Ishikawa (cell line): ENCODE measurements at regions not wholly inside any gene's neighbourhood (a gene's known extent, or its start where the extent isn't known, plus 50 kb on each side); places are given as distances from the start of the nearest gene placed in this dataset.

ENCODE experiments used
- CEBPB ChIP-seq: IDR thresholded peaks from 2 replicates; pipeline ENCODE4 v1.6.1; 2012
- CREB1 ChIP-seq: IDR thresholded peaks from 2 replicates; pipeline ENCODE4 v1.6.1; 2012; ENCODE audit warnings: low read depth
- EGR1 ChIP-seq: IDR thresholded peaks from 2 replicates; pipeline ENCODE4 v1.6.1; 2012
- EP300 ChIP-seq: IDR thresholded peaks from 2 replicates; pipeline ENCODE4 v1.6.1; 2012; ENCODE audit warnings: borderline replicate concordance
- FOXM1 ChIP-seq: IDR thresholded peaks from 2 replicates; pipeline ENCODE4 v1.6.1; 2012; ENCODE audit warnings: low read depth, borderline replicate concordance
- MAX ChIP-seq: IDR thresholded peaks from 2 replicates; pipeline ENCODE4 v1.6.1; 2012
- NFIC ChIP-seq: IDR thresholded peaks from 2 replicates; pipeline ENCODE4 v1.6.1; 2012
- RAD21 ChIP-seq: IDR thresholded peaks from 2 replicates; pipeline ENCODE4 v1.6.1; 2012; ENCODE audit warnings: low read depth
- TAF1 ChIP-seq: IDR thresholded peaks from 2 replicates; pipeline ENCODE4 v1.6.1; 2012; ENCODE audit warnings: low read depth, mild to moderate bottlenecking
- TCF12 ChIP-seq: IDR thresholded peaks from 2 replicates; pipeline ENCODE4 v1.6.1; 2012; ENCODE audit warnings: low read depth
- TEAD4 ChIP-seq: IDR thresholded peaks from 2 replicates; pipeline ENCODE4 v1.6.1; 2012
- USF1 ChIP-seq: IDR thresholded peaks from 2 replicates; pipeline ENCODE4 v1.6.1; 2012
- YY1 ChIP-seq: IDR thresholded peaks from 2 replicates; pipeline ENCODE4 v1.6.1; 2012; ENCODE audit warnings: low read depth
- ZBTB7A ChIP-seq: IDR thresholded peaks from 2 replicates; pipeline ENCODE4 v1.6.1; 2012; ENCODE audit warnings: low read depth
- TF ChIP-seq, protein P1 (sequence below): IDR thresholded peaks from 2 replicates; pipeline ENCODE4 v1.6.1; 2012; ENCODE audit warnings: low read depth, mild to moderate bottlenecking

GRCh38 chr5:40071870-40072269, 607.8 kb upstream of the PTGER4 start:
- TF ChIP-seq NFIC = no peak
- TF ChIP-seq, protein P1, sequence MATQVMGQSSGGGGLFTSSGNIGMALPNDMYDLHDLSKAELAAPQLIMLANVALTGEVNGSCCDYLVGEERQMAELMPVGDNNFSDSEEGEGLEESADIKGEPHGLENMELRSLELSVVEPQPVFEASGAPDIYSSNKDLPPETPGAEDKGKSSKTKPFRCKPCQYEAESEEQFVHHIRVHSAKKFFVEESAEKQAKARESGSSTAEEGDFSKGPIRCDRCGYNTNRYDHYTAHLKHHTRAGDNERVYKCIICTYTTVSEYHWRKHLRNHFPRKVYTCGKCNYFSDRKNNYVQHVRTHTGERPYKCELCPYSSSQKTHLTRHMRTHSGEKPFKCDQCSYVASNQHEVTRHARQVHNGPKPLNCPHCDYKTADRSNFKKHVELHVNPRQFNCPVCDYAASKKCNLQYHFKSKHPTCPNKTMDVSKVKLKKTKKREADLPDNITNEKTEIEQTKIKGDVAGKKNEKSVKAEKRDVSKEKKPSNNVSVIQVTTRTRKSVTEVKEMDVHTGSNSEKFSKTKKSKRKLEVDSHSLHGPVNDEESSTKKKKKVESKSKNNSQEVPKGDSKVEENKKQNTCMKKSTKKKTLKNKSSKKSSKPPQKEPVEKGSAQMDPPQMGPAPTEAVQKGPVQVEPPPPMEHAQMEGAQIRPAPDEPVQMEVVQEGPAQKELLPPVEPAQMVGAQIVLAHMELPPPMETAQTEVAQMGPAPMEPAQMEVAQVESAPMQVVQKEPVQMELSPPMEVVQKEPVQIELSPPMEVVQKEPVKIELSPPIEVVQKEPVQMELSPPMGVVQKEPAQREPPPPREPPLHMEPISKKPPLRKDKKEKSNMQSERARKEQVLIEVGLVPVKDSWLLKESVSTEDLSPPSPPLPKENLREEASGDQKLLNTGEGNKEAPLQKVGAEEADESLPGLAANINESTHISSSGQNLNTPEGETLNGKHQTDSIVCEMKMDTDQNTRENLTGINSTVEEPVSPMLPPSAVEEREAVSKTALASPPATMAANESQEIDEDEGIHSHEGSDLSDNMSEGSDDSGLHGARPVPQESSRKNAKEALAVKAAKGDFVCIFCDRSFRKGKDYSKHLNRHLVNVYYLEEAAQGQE = no peak
- no peak for TF ChIP-seq CEBPB
- no peak for TF ChIP-seq EP300
- TF ChIP-seq RAD21 = no peak
- TF ChIP-seq TEAD4 = no peak
- TF ChIP-seq TCF12 = no peak
- TF ChIP-seq CREB1 = no peak
- TF ChIP-seq ZBTB7A = no peak
- TF ChIP-seq YY1 = no peak
- TF ChIP-seq TAF1 = no peak

DNA sequence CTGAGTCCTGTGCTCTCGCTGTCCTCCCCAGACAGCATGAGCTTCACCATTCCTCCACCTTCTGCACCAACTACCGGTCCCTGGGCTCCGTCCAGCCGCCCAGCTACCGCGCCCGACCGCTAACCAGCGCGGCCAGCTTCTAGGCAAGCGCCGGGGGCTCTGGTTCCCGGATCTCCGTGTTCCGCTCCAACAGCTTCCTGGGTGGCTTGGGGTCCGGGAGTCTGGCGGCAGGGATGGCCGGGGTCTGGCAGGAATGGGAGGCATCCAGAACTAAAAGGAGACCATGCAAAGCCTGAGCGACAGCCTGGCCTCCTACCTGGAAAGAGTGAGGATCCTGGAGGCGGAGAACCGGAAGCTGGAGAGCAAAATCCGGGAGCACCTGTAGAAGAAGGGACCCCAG, 613.1 kb upstream of the PTGER4 start:
- TF ChIP-seq TAF1 (no peak), ZBTB7A (no peak)

GRCh38 chr5:40052808-40053207, 626.9 kb upstream of the PTGER4 start:
- no peak for TF ChIP-seq TEAD4
- no peak for TF ChIP-seq FOXM1
- TF ChIP-seq USF1 = no peak
- TF ChIP-seq EGR1 = no peak
- no peak for TF ChIP-seq TCF12
- TF ChIP-seq, protein P1 = no peak
- no peak for TF ChIP-seq NFIC
- TF ChIP-seq YY1 = no peak
- TF ChIP-seq ZBTB7A = no peak
- TF ChIP-seq TAF1 = no peak
- no peak for TF ChIP-seq CREB1
- no peak for TF ChIP-seq CEBPB
- no peak for TF ChIP-seq RAD21
- TF ChIP-seq MAX = no peak
- TF ChIP-seq EP300 = no peak

DNA sequence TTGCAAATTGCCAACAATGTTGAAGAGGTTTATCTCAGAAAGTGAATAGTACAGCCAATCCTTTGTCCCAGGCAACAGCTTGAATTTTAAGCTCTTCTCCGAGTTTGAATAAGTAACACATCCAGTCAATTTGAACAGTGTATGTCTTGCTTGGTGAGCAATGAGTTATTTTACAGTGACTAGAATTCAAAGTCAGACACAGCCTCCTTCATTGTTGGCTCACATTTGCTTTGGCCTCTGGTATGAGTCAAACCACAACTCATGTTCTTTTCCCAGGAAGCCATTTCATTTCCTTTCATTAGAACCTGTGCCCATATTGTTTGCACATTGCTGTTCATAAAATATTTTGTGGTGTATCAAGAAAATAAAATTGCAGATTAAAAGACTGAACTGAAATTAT, 622.0 kb upstream of the DAB2 start:
- TF ChIP-seq TEAD4 (no peak), MAX (no peak), EGR1 (no peak), CREB1 (no peak), FOXM1 (no peak), TCF12 (no peak), RAD21 (no peak), CEBPB (no peak), TAF1 (no peak)
- TF ChIP-seq, protein P1 = no peak

DNA sequence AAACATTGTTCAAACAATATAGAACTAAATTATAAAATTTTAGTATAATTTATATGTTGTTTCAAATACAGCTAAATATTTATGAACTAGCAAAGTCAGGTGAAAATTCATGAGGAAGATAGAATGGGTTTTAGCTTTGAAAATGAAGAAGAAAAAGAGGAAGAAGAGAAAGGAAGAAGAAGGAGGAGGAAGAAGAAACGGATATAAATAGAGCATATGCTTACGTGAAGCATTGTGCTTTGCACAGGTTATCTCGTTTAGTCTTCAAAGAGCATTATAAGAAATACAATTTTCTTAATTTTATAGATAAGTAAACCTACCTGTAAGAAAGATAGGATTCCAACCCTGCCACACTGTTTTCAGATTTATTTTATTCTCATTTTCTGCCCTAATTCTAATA, 620.6 kb upstream of the DAB2 start:
- no peak for TF ChIP-seq CEBPB
- no peak for TF ChIP-seq NFIC
- TF ChIP-seq USF1 = no peak
- no peak for TF ChIP-seq MAX
- no peak for TF ChIP-seq TEAD4
- TF ChIP-seq TAF1 = no peak
- TF ChIP-seq CREB1 = no peak
- TF ChIP-seq ZBTB7A = no peak
- TF ChIP-seq EGR1 = no peak
- no peak for TF ChIP-seq TCF12
- TF ChIP-seq RAD21 = no peak
- no peak for TF ChIP-seq YY1
- TF ChIP-seq, protein P1 = no peak
- no peak for TF ChIP-seq EP300
- TF ChIP-seq FOXM1 = no peak
